ENCODE measurements at regions not wholly inside any gene's neighbourhood (a gene's known extent, or its start where the extent isn't known, plus 50 kb on each side); places are given as distances from the start of the nearest gene placed in this dataset.

DNA sequence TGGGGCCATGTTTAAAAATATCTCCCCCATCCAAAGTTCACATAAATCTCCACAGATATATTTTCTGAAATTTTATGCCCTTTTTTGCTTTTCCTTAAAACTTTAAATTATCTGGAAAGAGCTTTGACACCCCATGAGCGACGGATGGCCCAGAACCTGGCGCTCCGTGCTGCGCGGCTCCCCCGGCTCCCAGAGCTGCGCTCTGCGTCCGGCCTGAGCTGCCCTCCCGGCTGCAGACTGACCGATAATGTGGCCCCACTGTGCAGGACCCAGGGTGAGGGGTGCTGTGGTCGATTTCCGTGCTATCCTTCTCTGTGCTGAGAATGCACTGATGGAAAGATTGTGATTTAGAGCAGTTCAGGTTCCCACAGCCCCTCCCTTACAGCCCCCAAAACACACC lies 292.3 kb upstream of the IRX4 start:
- TF ChIP-seq CTCF (IDR thresholded peaks at IDR 0.05; ENCODE audit: insufficient read depth, low read depth, low read length): no peak
- DNase-seq (ENCODE audit: low read depth): no peak
- ChIA-PET CTCF (no interaction called here), POLR2A (no interaction called here)
- H3K36me3 ChIP-seq (ENCODE audit: control insufficient read depth, insufficient read depth, low read length): no peaks in the 10 kb centered on the region
- no peaks in the 10 kb centered on the region for H3K27me3 ChIP-seq (ENCODE audit: control insufficient read depth, insufficient read depth, low read length)
- H3K4me3 ChIP-seq (ENCODE audit: low read depth, low read length): no peak overlapping the region

DNA sequence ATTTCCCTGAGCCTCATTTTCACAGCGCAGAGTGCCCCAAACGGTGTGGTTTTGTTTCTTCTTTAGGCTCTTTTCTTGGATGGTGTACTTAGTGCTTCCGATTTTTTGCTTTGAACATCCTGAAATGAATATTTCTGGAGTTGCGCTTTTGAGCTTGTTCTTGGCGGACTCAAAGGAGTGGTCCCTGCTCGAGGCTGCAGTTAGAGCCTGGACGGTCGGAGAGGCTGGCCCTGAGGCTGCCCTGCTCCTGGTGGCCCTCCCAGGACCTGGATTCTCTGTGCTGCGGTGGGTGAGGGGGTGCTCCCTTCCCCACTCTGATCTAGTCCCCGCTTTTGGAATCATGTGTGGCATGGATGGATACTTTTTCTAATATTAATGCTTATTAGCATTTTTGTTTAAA lies 291.8 kb upstream of the IRX4 start:
- ChIA-PET CTCF (no interaction called here), POLR2A (no interaction called here)
- no peak overlapping the region for H3K4me3 ChIP-seq (ENCODE audit: low read depth, low read length)
- H3K27me3 ChIP-seq (ENCODE audit: control insufficient read depth, insufficient read depth, low read length): no peaks in the 10 kb centered on the region
- no peak for TF ChIP-seq CTCF (IDR thresholded peaks at IDR 0.05; ENCODE audit: insufficient read depth, low read depth, low read length)
- H3K36me3 ChIP-seq (ENCODE audit: control insufficient read depth, insufficient read depth, low read length): no peaks in the 10 kb centered on the region
- DNase-seq (ENCODE audit: low read depth): no peak

DNA sequence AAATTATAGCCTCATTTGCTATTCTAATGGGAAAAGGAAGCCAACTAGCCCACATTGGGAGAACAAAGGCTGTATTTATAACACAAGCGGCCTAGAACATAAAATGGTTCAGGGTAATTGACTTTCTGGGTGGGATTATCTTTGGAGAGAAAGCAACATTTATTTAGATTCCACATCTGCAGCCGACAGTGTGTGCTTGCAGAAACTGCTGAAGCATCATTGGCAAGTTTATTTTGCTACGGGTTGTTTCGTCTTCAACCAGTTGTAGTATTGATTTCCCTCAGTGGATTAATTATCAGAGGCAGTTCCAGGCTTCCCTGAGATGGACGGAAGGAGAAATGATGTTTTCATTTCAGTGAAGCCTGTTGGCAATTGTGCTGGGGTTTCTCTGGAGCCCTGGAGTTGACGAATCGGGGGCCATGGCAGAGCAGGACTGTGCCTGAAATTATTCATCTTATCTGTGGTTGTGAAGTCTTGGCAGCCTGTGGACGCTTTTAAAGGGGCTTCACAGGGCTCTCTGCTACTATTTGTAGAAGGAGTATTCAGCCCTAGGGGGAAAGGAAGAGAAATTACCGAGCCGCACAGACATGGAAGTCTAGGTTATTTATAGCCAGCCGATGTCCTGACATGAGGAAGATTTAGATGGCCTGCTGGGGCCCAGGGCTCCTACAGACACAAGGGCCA lies 290.6 kb upstream of the IRX4 start:
- ChIA-PET POLR2A (no interaction called here), CTCF (no interaction called here)
- TF ChIP-seq CTCF (IDR thresholded peaks at IDR 0.05; ENCODE audit: insufficient read depth, low read depth, low read length): no peak
- Histone ChIP-seq H3K27me3 (ENCODE audit: control insufficient read depth, insufficient read depth, low read length) (no peaks in the 10 kb centered on the region), H3K36me3 (ENCODE audit: control insufficient read depth, insufficient read depth, low read length) (no peaks in the 10 kb centered on the region), H3K4me3 (ENCODE audit: low read depth, low read length) (no peak overlapping the region)
- no peak for DNase-seq (ENCODE audit: low read depth)

GRCh38 chr5:2172471-2172870 lies 289.7 kb upstream of the IRX4 start:
- no peak for DNase-seq (ENCODE audit: low read depth)
- H3K27me3 ChIP-seq (ENCODE audit: control insufficient read depth, insufficient read depth, low read length): no peaks in the 10 kb centered on the region
- no peak for TF ChIP-seq CTCF (IDR thresholded peaks at IDR 0.05; ENCODE audit: insufficient read depth, low read depth, low read length)
- CTCF ChIA-PET: no interaction called here
- H3K4me3 ChIP-seq (ENCODE audit: low read depth, low read length): no peak overlapping the region
- POLR2A ChIA-PET: no interaction called here
- H3K36me3 ChIP-seq (ENCODE audit: control insufficient read depth, insufficient read depth, low read length): no peaks in the 10 kb centered on the region

DNA sequence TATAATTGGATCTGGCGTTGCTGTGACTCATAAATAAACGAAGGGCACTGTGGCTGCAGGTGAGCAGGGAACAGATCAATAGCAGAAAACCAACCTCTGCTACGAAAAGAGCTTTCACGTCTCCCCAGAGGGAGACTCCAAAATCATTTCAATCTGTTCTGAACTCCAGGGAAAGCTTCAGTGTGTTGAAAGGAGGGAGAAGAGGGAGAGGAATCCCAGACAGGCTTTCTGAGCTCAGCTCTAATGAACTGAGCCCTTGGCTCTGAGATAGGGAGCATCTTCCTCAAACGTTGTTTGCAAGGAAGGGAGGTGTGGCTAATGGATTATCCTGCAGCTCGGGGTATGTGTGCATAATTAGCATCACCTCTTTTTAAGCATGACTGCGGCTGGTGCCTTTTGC lies 288.0 kb upstream of the IRX4 start:
- Histone ChIP-seq H3K36me3 (ENCODE audit: control insufficient read depth, insufficient read depth, low read length) (no peaks in the 10 kb centered on the region), H3K27me3 (ENCODE audit: control insufficient read depth, insufficient read depth, low read length) (no peaks in the 10 kb centered on the region), H3K4me3 (ENCODE audit: low read depth, low read length) (no peak overlapping the region)
- POLR2A ChIA-PET: no interaction called here
- CTCF ChIA-PET: no interaction called here
- DNase-seq (ENCODE audit: low read depth): no peak
- TF ChIP-seq CTCF (IDR thresholded peaks at IDR 0.05; ENCODE audit: insufficient read depth, low read depth, low read length): no peak

All from BJ (cell line).